HG02885 (cell line): ENCODE measurements at regions not wholly inside any gene's neighbourhood (a gene's known extent, or its start where the extent isn't known, plus 50 kb on each side); places are given as distances from the start of the nearest gene placed in this dataset.

Experiments used
- ATAC-seq: cut with Tn5 transposase; IDR thresholded peaks from one replicate; pipeline ENCODE4 v1.9.1; 2021; ENCODE audit warnings: mild to moderate bottlenecking; ENCODE audit not compliant: unreplicated experiment, poor library complexity

DNA sequence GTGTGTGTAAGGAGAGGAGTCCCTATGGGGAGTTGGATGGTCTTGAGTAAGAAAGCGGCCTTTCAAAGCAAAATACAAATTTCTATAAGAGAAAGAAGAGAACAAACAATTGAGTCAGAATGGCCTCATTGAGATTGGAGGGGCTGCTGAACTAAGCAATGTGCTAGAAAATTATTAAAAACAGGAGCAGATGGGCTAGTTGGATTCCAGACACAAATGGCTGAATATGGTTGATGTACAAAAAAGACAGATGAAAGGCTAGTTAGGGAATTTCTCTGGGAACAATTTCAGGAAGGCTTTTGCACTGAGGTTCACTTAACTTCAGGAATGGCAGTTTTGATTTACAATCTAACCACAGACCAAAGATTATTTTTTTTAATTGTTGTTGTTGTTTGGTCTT lies 1806.8 kb upstream of the TENM3 start:
- ATAC-seq: no peak

DNA sequence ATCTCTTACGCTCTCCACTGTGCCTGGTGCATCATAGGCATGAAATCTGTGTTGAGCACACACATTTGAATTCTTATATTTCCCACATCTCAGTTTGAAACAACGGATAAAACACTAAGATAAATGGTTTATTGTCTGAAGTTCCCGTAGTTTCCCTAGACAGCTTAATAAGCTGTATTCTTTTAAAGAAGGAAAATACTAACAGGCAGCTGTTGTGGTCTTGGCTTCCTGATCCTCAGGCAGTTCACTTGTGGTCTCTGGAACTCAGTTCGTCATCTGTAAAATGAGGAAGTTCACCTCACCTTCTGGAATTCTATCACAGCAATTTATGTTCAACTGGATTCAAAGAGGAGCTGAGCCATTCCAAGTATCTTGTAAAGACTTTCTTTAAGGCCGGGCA lies 1805.6 kb upstream of the TENM3 start:
- no peak for ATAC-seq

DNA sequence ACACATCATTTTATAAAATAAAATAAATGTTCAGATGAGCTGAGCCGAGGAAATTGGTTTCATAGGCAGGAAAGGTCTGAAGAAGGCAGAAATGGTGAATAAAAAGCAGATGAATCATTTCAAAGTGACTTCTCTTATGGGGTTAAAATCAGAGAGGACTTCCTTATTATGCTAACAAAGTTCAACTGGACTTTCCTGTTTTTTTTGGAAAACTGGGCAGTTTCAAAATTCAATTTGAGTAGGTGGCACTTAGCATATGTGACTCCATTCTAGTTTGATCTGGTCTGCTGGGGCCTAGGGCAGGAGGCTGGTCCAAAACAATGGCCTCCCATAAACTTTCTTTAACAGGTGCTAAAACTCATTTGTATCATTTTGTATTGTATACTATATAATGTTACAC lies 1794.9 kb upstream of the TENM3 start:
- no peak for ATAC-seq

DNA sequence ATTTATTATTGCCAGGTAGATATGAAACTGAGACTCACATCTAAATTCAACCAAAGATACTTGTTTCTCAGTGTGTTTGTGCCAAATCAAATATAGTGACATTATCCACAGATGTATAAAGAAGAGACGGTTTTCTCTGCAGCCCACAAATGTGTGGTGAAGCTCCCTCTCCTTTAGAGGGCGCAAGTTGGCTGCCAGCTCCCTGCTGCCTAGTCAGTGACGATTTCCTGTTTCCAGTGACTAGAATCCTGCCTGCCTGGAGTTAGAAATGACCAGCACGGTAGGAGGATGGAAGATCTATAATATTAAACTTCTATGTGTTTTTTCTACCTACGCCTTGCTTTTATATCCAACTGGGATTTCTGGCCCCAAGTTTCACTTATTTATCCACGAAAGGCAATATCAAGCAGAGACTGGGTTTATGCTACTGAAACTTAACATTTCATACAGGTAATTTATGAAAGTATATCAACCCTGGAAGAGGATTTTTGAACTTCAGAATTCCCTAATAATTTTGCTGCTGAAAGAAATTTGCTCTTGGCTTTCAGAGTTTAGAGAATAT lies 1793.7 kb upstream of the TENM3 start:
- ATAC-seq: no peak

DNA sequence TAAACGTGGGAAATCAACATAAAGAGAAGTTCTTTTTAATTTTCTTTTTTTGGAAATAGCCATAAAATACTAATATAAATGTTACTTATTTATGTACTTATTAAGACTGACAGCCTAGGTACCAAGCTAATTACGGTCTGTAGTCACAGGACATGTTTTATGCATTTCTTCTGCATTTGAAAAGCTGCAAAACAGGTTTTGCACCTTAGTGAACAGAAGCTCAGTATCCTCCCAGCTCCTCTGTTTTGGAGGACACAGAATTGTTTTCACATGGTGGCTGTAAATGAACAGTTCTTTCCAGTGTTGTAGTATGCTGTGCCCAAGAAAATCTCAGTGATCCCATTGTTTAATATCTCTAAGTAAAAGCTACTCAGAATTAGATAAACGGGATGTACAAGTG lies 1788.0 kb upstream of the TENM3 start:
- no peak for ATAC-seq

DNA sequence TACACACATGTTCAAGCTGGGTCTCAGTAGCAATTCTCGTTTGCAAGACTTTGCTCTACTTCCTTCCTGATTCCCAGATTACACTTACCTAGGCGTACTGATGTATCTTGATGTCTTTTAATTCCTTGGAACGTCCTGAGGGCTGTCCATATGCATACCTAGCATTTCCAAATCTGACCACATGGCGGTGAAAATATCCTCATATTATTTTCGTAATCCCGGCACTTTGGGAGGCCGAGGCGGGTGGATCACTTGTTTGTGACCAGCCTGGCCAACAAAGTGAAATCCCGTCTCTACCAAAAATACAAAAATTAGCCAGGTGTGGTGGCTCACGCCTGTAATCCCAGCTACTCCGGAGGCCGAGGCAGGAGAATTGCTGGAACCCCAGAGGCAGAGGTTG lies 1786.3 kb upstream of the TENM3 start:
- no peak for ATAC-seq

DNA sequence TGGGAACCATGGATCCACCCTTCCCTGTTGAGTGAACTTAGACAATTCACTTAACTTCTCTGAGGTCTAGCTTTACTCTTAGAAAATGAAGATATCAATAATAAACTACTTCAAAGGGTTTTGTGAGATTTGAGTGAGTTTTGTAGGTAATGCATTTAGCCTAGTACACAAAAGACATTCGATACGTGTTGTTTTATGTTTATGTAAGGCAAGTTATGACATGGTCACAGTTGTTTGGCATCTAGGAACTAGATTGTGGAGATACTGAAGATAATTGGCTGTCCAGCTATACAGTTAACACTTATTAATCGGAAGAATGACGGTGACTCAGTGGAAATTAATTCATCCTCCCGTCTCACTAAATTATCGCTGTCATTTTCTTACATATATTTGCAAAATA lies 1781.1 kb upstream of the TENM3 start:
- ATAC-seq: no peak

DNA sequence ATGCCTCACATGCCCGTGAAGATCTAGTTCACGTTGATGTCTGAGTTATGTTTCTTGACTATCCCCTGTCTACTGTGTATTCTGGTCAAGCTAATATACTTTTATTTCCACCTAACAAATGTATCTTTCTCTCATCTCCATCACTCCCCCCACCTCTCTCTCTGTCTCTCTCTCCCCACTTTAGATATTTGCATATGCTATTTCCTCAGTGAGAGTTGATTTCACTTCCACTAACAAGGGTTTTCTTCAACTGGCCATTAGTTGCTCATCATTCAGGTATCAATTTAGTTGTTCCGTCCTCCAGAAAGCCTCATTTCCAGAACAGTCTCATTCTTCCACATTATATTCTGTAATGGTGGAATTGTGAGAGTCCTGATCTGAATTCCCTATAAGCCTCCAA lies 1777.8 kb upstream of the TENM3 start:
- ATAC-seq: no peak

DNA sequence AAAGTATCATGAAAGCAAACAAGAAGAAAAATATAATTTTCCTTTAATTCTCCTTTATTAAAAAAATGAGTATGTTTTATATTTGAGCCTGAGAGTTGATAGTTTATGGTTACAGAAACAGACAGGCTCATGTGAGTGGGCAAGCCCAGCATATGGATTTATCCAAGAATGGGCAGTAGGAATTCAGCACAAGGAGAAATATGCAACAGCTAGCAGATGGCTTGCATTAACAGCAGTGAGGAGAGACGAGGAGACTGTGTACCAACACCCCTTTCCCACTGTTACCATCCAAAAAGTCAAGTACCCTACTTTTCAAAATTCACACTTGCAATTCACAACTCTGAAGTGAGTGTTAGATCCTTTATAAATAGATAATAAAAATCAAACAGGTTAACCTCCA lies 1760.2 kb upstream of the TENM3 start:
- ATAC-seq: no peak

DNA sequence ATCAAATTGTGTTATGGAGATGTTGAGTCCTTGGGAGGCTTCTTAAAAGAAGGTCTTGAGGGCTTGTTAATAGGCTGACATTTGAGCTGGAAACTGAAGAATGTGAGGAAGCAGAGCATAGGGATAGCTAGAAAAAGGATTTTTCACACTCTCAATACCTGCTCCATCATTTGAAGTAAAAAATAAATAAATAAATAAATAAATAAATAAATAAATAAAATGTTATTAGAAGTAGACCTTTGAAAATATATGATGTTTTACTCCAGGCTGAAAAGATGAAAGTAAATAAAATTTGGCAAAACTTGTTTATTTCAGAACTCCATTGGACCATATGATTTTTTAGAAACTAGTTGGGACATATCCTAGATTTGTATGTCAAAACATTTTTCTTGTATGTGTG lies 1757.8 kb upstream of the TENM3 start:
- no peak for ATAC-seq

DNA sequence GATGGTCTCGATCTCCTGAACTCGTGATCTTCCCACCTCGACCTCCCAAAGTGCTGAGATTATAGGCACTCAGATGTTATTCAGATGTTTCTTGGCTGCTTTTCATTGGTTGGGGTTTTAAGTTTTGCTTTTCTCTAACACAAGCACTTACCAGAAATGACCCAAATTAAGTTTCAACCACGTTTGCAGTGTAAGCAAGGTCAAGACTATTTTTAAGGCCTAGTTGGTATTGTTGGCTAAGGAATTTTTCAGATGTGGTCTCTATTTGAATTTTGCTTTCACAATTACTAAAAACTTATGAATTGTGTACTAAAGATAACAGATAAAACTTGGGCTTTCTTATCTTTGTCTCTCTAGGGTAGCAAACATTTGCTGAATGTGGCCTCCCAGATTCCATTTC lies 1756.9 kb upstream of the TENM3 start:
- no peak for ATAC-seq

DNA sequence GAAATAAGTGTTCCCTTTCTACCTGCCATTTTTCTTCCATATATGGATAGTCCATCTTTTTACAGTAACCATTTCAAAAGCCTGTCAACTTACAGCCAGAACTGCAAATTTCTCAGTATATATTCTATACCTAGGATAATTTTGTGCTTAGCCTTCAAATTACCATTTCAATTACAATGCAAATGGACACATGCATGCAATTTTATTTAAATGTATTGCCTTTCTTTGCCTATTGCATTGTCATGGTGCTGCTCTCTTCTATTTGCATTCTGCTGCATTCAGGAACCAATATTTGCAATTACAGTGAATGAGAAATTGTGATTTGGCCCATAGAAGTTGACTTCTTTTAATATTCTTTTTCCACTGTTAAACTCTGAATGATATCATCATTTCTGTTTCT lies 1753.4 kb upstream of the TENM3 start:
- ATAC-seq: no peak

DNA sequence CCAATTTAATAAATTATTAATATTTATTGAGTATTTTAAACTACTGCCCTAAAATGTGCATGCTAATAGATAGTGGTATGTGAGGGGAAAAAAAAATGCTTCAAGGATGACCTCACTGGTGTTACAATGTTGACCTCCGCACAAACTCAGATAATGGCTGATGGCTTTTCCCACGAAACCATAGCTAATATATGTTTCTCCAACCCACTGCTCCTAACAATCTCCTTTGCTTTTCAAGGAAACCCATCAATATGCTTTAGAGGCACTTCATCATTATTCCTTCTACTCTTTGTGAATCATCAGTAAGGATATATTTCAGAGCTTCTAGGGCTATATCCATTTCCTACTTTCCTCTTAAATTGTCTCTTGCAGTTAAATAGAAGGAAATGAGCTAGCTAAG lies 1752.0 kb upstream of the TENM3 start:
- ATAC-seq: no peak

DNA sequence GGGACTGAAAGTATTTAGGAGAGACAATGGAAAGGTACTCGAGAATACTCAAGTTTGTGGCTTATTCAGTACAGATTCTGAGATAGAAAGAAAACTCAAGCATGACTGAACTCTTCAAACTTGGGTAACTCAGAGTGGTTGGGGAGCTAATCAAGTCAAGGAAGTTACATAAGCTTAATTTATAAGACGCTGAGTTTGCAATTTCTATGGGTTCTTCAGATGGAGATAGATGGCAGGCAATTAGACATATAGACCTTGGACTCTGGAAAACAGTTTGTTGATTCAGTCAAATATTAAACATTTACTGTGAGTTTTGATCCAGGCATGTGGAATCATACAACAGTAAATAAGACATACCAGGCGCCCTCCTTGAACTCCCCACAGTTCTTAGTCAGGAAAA lies 1749.9 kb upstream of the TENM3 start:
- no peak for ATAC-seq

DNA sequence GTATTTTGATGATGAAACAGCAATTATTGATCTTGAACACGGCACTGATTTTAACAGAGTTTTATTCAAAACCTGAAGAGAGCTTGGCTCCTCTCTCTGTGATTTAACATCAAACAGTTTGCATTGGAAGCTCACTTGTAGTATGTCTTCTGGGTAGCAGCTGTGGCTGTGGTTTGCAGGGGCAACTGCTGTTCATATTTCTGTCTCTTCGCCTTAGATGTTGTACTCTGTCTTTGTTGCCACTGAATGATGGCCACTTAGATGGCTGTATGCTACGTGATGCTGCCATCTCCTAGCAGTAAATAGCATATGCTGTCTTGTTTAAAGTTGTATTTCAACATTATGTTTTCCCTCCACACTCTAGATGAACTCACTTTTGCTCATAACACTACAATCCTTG lies 1743.0 kb upstream of the TENM3 start:
- no peak for ATAC-seq

DNA sequence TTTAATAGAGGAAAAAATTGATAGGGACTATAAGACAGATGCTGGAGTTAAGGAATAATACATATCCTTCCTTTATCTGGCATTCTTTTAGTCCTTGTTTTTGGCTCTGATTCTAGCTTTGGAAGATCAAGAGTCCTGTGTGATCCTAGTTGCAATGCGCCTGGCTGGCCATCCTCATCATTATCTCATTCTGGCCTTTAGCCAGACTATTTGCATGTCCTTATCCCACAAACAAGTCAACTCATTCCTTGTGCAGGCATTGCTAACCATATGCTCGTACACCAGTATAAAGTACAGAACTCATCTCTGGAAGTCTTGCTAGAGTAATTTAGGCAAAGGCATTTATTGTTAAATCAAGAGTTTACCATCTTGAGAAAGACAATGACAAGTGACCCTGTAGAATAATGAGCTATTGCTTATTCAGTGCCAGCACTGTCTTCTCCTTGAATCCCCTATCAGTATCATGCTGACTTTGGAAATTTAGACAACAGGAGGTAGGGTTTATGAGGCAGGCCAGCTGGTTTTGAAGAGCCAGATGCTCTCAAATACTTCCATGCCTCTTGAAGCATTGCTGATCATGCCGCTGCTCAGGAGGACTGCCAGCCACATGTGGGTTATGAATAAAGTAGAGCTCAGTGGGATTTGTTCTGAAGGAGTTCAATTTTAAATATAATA lies 1730.3 kb upstream of the TENM3 start:
- no peak for ATAC-seq

DNA sequence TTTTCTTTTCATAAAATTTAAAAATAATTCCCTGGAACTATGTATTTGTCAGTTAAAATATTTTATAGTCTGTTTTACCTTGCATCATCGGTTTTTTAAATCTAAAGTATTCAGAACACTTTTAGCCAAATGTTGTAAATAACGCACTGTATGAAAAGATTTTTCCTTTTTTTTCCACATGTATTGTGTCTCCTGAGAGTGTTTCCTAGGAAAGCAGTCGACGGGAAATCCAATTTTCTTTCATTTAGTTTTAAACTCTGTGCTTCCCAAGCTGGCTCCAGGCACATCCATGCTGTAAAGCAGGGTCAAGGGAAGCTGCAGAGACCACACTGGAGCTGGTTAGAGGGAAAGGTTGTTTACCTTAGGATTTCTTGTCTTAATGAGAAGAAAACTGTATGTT lies 1724.3 kb upstream of the TENM3 start:
- no peak for ATAC-seq

DNA sequence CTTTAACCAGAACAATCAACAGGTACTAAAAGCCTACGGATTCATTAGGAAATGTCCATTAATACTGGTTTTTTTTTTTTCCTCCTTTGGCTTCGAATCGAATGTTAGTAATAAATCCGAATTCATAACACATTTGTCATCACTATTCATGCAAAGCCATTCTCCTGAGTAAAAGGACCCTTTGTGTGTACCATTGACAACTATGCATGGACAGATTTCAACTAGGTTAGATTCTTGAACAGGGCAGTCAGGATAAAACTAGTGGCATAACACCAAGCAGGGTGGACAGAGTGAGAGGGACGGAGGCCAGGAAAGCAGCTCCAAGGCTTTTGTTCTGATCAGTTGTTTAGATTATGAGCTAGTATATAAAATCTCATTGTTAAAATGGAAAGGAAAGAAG lies 1722.0 kb upstream of the TENM3 start:
- ATAC-seq: no peak

DNA sequence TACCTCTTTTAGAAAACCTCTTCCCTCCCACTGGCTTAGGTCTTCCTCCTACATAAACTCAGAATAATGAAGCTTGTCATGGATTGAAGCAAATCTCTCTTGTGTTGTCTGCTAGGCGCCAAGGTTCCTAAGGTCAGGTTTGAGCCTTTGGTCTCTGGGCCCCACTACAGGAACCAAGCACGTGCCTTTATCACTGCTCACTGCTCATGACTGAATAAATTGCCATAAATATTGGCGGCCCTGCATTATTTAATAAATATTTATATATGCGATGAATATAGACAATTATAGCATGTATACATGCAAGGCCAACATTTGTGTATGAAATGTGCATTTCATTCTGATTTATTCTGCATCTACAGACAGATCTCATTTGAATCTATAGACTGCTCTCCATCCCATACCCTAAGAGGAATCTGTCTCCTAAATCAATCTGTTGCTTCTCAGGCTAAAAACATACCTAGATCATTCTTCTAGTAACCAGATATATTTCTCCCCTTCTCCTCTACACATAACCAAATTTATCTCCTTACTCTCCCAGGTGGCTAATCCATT lies 1717.6 kb upstream of the TENM3 start:
- ATAC-seq: no peak

DNA sequence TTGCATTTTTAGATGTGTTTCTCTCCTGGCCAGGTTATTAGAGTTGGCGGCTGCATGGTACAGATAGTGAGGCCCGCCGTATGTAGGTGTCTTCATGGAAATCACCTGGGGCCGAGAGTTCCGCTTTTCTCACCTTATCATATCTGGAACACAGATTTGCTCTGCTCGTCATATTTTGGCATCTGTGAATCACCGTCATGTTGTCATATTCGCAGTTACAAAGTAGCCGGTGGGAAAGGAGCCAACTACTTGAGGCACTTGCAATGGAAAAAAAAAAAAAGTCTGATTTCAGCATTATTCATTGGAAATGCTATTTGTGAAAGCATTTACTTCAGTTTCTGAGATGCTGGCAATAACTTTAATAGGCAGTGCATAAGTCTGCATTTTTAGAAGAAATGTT lies 1715.2 kb upstream of the TENM3 start:
- ATAC-seq: no peak

DNA sequence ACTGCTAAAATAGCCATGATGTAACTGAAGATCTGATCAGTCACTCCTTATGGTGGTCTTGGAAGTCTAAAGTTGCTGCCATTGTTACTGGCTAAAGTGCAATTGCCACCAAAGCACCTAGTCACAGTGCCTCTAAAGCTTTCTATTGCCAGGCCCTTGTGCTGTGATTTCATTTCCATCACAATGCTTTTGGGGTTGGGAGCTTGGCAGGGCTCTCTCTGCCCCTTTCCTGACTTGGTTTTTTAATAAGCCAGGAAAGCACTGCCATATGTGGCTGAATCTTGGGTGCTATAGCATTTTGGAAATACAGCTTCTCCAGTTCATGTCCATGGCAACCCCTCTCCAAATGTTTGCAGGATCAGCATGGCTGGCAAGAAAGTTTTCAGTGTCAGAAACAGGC lies 1712.4 kb upstream of the TENM3 start:
- ATAC-seq: no peak

DNA sequence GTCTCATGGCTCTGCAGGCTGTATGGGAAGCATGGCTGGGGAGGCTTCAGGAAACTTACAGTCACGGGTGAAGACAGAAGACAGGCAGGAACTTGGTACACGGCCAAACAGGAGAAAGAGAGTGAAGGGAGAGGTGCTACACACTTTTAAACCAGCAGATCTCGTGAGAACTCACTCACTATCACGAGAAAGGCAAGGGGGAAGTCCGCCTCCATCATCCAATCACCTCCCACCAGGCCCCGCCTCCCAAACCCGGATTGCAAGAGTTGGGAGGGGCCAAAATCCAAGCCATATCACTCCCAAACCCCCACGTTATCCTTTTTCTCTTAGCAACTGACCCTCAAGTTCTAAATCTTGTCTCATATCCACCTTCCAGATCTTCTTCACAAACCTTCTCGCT lies 1710.5 kb upstream of the TENM3 start:
- no peak for ATAC-seq
